GM12872 (cell line): ENCODE measurements at regions not wholly inside any gene's neighbourhood (a gene's known extent, or its start where the extent isn't known, plus 50 kb on each side); places are given as distances from the start of the nearest gene placed in this dataset.

ENCODE experiments used
- CTCF ChIP-seq: IDR thresholded peaks from 3 replicates; pipeline ENCODE4 v1.5.1; 2011; ENCODE audit warnings: low read depth, mild to moderate bottlenecking, low read length, moderate library complexity; ENCODE audit not compliant: insufficient read depth

GRCh38 chr2:219789476-219789875 is 162.0 kb downstream of the SLC4A3 start:
- no peak for TF ChIP-seq CTCF

GRCh38 chr2:219792446-219792845 is 165.0 kb downstream of the SLC4A3 start:
- no peak for TF ChIP-seq CTCF

GRCh38 chr2:219798430-219798829 is 171.0 kb downstream of the SLC4A3 start:
- TF ChIP-seq CTCF: no peak

GRCh38 chr2:219803294-219803693 is 175.9 kb downstream of the SLC4A3 start:
- TF ChIP-seq CTCF: no peak

- no peak for TF ChIP-seq CTCF
These were observed 183.5 kb downstream of the SLC4A3 start for GRCh38 chr2:219810895-219811294.

GRCh38 chr2:219812672-219813071 is 185.2 kb downstream of the SLC4A3 start:
- no peak for TF ChIP-seq CTCF

GRCh38 chr2:219820767-219821166 is 193.3 kb downstream of the SLC4A3 start:
- TF ChIP-seq CTCF: no peak

- TF ChIP-seq CTCF: no peak
These were observed 196.1 kb downstream of the SLC4A3 start for GRCh38 chr2:219823574-219823973.
